Dedifferentiated amniotic fluid mesenchymal stem cell (primary cell): ENCODE measurements at regions not wholly inside any gene's neighbourhood (a gene's known extent, or its start where the extent isn't known, plus 50 kb on each side); places are given as distances from the start of the nearest gene placed in this dataset.
"Not testable (repeated sequence)": the region's sequence is repeated elsewhere in the genome, so short reads cannot be mapped to it uniquely, and the experiment has no call there.

Experiments used
- DNase-seq: peaks from one replicate; pipeline ENCODE4 v3.0.0-alpha.2; 2016; ENCODE audit errors: extremely low spot score

GRCh38 chr12:87096082-87096585, 839.9 kb upstream of the MGAT4C start:
- DNase-seq, result peak; percentile 5

- peak; percentile 7 for DNase-seq
Measured at GRCh38 chr12:87094356-87094755, 838.2 kb upstream of the MGAT4C start.

- peak; percentile 10 for DNase-seq
Measured at GRCh38 chr12:87092421-87092820, 836.2 kb upstream of the MGAT4C start.

- no peak for DNase-seq
Measured at GRCh38 chr12:87086118-87086891, 830.1 kb upstream of the MGAT4C start.

GRCh38 chr12:87085286-87085685, 829.1 kb upstream of the MGAT4C start:
- DNase-seq, result no peak

- no peak for DNase-seq
Measured at GRCh38 chr12:87082756-87083155, 826.6 kb upstream of the MGAT4C start.

- DNase-seq, result no peak
Measured at GRCh38 chr12:87074781-87075180, 818.6 kb upstream of the MGAT4C start.

GRCh38 chr12:87066326-87066725, 810.1 kb upstream of the MGAT4C start:
- DNase-seq, result no peak

- no peak for DNase-seq
Measured at GRCh38 chr12:87059231-87059630, 803.0 kb upstream of the MGAT4C start.

- peak; percentile 36 for DNase-seq
Measured at GRCh38 chr12:87054226-87054625, 798.0 kb upstream of the MGAT4C start.

- DNase-seq, result no peak
Measured at GRCh38 chr12:87051621-87052020, 795.4 kb upstream of the MGAT4C start.

GRCh38 chr12:87047691-87048090, 791.5 kb upstream of the MGAT4C start:
- no peak for DNase-seq

GRCh38 chr12:87039536-87039935, 783.3 kb upstream of the MGAT4C start:
- DNase-seq, result no peak

- DNase-seq, result no peak
Measured at GRCh38 chr12:87038098-87038497, 781.9 kb upstream of the MGAT4C start.

- DNase-seq, result no peak
Measured at GRCh38 chr12:87025976-87026375, 769.8 kb upstream of the MGAT4C start.

GRCh38 chr12:87021400-87021799, 765.2 kb upstream of the MGAT4C start:
- DNase-seq, result no peak

GRCh38 chr12:87020071-87020470, 763.9 kb upstream of the MGAT4C start:
- no peak for DNase-seq

GRCh38 chr12:87015352-87015751, 759.2 kb upstream of the MGAT4C start:
- no peak for DNase-seq

GRCh38 chr12:87008785-87009384, 752.7 kb upstream of the MGAT4C start:
- DNase-seq, result no peak

GRCh38 chr12:87001102-87001501, 744.9 kb upstream of the MGAT4C start:
- DNase-seq, result no peak

- no peak for DNase-seq
Measured at GRCh38 chr12:86985298-86985697, 729.1 kb upstream of the MGAT4C start.

GRCh38 chr12:86970595-86970994, 714.4 kb upstream of the MGAT4C start:
- DNase-seq, result not testable (repeated sequence)

- DNase-seq, result no peak
Measured at GRCh38 chr12:86959766-86960458, 703.7 kb upstream of the MGAT4C start.
